AG04449 (cell line): ENCODE measurements at regions not wholly inside any gene's neighbourhood (a gene's known extent, or its start where the extent isn't known, plus 50 kb on each side); places are given as distances from the start of the nearest gene placed in this dataset.

ENCODE experiments used
- CTCF ChIA-PET: fragments of 350-600 bp; formaldehyde crosslinking; extraction: SDS; loops from one replicate; lab custom pipeline; 2021; ENCODE audit warnings: antibody characterized with exemption; lab: Yijun Ruan, JAX
- POLR2A ChIA-PET: fragments of 400-600, 350-600 bp; formaldehyde crosslinking; extraction: SDS; loops from one replicate; lab custom pipeline; 2020; ENCODE audit warnings: antibody characterized with exemption, inconsistent platforms; lab: Yijun Ruan, JAX
- DNase-seq: peaks from one replicate; pipeline ENCODE4 v3.0.0-alpha.2; 2010; ENCODE audit warnings: low read depth, low spot score
- H3K4me3 ChIP-seq: 2 replicates; pipeline ENCODE4 v1.5.1; 2011; ENCODE audit warnings: low read depth, mild to moderate bottlenecking, control low read depth, low read length
- TF ChIP-seq, protein P1 (sequence below): IDR thresholded peaks from one replicate; pipeline ENCODE4 v1.5.1; 2011; ENCODE audit warnings: mild to moderate bottlenecking, moderate library complexity, low read length, control low read depth, inconsistent platforms; ENCODE audit not compliant: insufficient read depth; ENCODE audit errors: missing control alignments

DNA sequence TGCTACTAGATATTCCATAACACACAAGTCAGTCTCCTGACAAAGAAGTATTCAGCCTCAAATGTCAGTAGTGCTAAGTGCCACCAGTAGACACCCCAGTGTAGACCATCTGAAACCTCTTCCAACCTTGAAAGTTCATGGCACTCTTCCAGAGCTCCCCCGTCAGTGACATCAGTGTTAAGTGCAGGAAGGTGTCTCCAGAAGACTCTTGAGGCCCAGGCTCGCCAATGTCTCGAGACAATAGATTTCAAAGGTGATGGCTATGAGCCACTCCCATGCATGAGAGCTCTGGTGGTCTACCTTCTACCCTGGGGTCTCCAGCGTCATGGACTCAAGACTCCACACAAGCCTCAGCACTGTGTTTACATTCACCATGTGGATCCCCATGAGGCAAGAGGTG, 183.8 kb downstream of the SMAD2 start:
- TF ChIP-seq, protein P1, sequence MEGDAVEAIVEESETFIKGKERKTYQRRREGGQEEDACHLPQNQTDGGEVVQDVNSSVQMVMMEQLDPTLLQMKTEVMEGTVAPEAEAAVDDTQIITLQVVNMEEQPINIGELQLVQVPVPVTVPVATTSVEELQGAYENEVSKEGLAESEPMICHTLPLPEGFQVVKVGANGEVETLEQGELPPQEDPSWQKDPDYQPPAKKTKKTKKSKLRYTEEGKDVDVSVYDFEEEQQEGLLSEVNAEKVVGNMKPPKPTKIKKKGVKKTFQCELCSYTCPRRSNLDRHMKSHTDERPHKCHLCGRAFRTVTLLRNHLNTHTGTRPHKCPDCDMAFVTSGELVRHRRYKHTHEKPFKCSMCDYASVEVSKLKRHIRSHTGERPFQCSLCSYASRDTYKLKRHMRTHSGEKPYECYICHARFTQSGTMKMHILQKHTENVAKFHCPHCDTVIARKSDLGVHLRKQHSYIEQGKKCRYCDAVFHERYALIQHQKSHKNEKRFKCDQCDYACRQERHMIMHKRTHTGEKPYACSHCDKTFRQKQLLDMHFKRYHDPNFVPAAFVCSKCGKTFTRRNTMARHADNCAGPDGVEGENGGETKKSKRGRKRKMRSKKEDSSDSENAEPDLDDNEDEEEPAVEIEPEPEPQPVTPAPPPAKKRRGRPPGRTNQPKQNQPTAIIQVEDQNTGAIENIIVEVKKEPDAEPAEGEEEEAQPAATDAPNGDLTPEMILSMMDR: no peak
- no peak for DNase-seq
- no peak overlapping the region for H3K4me3 ChIP-seq
- ChIA-PET POLR2A (no interaction called here), CTCF (interaction anchor here (0.9 to 5.9 kb wide), 8 partner anchors 9 to 697 kb away, joined by 3 to 228 read pairs (median 26); no protein-coding TSS in a partner anchor)

DNA sequence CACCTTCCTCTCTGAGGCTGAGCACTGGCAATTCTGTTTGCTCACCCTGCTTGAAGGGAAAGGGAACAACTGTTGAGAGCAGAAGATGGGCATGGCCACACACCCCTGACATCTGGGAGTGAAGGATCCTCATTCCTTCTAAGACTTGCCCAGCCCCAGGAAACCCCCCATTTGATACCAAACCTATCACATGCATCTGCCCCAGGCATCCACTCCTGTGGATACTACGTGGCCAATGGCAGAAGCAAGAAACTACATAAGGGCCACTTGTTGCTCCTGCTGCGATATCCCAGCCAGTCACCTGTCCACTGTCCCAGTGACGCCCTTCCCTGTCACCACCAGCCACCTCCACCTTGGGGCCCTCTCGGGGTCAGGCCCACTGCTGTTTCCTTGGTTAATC, 185.2 kb downstream of the SMAD2 start:
- ChIA-PET CTCF (interaction anchor here (0.7 to 5.9 kb wide), 5 partner anchors 10 to 695 kb away, joined by 4 to 228 read pairs (median 50); no protein-coding TSS in a partner anchor), POLR2A (no interaction called here)
- H3K4me3 ChIP-seq: no peak overlapping the region
- TF ChIP-seq, protein P1: no peak
- no peak for DNase-seq

DNA sequence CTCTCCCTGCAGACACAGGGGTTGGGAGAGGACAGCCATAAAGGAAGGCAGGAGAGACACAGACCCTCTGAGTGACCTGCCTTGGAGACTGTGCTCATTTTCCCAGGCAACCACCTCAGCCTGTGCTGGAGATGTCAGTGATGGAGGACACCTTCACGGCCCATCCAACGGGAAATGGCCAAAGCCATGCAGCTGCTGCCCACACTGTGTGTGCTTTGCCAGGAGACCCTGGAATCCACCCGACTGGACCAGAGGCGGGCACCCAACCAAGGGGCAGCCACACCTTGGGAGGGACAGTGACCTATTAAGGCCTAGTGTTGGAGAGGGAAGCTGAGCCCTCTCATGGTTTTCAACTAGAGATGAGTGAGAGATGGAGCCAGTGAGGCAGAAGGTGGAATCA, 192.5 kb downstream of the SMAD2 start:
- no peak overlapping the region for H3K4me3 ChIP-seq
- CTCF ChIA-PET: interaction anchor here (1.0 to 5.3 kb wide), 2 partner anchors 10 to 17 kb away, joined by 3 to 48 read pairs; no protein-coding TSS in a partner anchor
- TF ChIP-seq, protein P1: no peak
- DNase-seq: no peak
- POLR2A ChIA-PET: no interaction called here

DNA sequence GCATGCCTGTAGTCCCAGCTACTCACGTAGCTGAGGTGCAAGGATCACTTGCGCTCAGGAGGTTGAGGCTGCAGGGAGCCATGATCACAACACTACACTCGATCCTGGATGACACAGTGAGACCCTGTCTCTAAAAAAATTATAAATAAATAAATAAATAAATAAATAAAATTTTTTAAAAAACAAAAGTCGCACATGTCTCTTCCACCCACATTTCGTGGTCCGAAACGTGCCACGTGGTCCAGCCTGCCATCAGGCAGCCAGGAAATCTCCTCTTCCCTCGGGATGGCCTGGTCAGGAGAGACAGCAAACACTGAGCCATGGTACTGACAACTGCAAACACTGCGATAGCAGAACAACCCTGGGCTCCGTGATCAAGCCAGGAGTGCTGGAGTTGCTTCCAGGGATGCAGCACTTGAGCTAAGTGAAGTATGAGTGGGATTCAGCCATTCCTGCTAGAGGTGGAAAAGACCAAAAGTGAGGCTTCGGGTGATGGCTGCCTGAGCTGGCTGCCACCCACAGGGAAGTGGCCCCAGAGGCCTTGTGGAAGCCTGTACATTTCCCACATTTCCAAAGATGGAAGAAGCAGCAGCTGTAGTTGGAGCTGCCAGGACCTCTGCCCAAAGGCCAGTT, 193.1 kb downstream of the SMAD2 start:
- no peak for DNase-seq
- CTCF ChIA-PET: interaction anchor here (1.0 to 5.3 kb wide), 2 partner anchors 11 to 17 kb away, joined by 3 to 48 read pairs; no protein-coding TSS in a partner anchor

DNA sequence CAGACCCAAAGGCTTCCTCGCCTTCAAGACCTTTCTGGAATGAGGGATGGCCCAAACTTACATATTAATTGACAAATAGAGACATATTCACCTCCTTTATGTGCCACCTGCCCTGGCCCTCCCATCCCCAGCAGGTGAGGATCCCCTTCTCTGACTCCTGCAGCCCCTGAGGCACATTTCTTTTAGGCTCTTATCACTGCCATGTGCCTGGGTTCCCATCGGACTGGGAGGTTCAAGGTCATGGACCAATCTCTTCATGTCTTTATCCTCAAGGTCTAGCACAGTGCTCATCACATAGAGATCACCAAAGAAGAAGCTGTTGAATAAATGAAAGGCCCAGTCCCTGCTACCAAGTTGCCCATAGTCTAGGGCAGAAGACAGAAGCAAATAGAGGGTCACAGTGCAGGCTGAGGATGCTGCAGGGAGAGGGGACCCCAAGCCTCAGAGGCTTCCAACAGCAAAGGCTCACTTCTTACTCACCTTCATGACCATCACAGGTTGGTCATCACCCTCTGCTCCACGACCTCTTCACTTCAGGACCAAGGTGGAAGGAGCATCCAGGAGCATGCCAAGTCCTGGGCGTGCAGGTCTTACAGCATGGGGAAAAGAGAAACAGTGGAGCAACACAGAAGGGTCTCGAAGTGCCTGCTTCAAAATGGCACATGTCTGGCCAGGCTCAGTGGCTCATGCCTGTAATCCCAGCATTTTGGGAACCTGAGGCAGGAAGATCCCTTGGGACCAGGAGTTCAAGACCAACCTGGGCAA, 193.9 kb downstream of the SMAD2 start:
- POLR2A ChIA-PET: no interaction called here
- no peak overlapping the region for H3K4me3 ChIP-seq
- TF ChIP-seq, protein P1: no peak
- no peak for DNase-seq
- CTCF ChIA-PET: interaction anchor here (5.3 kb wide), 1 partner anchor 11 kb away, joined by 48 read pairs; no protein-coding TSS in a partner anchor

More for the DNA sequence above, 193.1 kb downstream of the SMAD2 start:
- no peak overlapping the region for H3K4me3 ChIP-seq
- TF ChIP-seq, protein P1: no peak
- POLR2A ChIA-PET: interaction anchor here (0.6 kb wide), 1 partner anchor 536 kb away, joined by 3 read pairs; no protein-coding TSS in a partner anchor

DNA sequence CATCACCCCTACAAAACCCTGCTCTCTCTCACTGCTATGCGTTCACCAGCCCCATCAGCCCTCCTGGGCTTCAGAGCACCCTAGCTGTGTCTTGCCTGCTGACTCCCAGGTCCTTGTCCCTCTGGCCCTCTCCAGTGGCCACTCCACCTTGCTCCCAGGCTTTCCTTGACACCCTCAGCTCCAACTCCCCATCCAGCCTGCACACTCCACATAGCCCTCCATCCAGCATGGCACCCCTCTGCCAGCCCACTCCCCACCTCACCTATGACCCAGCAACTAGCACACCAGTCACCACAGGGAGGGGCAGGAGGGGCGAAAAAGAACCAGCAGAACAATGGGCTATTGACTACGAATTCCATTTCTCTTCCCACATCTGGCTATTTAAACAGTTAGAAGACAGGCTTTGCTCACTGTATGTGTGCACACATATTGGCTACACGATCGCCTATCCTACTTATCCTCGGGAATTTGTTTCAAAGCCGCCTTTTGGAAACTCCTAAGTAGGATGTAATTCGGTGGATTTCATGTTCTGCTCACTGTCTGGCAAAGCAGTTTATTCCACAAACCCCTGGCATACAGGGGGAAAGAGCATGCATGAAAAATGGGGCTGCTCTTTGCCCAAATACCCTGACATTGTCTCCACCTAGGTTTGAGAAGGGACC, 195.3 kb downstream of the SMAD2 start:
- ChIA-PET POLR2A (no interaction called here), CTCF (interaction anchor here (5.3 kb wide), 1 partner anchor 13 kb away, joined by 48 read pairs; no protein-coding TSS in a partner anchor)
- TF ChIP-seq, protein P1: no peak
- H3K4me3 ChIP-seq: no peak overlapping the region
- no peak for DNase-seq
